Inferior parietal cortex (tissue), 1 donor: ENCODE measurements at regions not wholly inside any gene's neighbourhood (a gene's known extent, or its start where the extent isn't known, plus 50 kb on each side); places are given as distances from the start of the nearest gene placed in this dataset.

Experiments
- DNase-seq: peaks from one replicate; pipeline ENCODE4 v3.0.0-alpha.2; 2016; ENCODE audit errors: extremely low spot score

DNA sequence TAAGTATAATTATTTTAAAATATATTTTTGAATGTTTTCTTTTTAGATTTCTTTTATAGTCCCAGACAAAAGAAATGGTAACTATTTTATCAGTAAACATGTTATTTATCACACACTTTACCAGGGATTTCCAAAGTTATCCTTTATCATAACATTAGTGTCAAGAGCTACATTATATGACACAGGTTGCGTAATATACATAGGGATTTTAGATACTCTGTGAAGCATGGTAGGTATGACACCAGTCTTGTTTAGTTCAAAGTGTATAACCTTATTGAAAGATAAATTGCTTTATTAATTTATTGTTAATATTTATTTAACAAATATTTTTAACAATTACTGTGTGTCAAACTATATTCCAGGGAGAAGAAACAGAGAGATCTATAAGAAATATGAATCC lies 163.3 kb upstream of the PABPC4L start:
- DNase-seq, result no peak

DNA sequence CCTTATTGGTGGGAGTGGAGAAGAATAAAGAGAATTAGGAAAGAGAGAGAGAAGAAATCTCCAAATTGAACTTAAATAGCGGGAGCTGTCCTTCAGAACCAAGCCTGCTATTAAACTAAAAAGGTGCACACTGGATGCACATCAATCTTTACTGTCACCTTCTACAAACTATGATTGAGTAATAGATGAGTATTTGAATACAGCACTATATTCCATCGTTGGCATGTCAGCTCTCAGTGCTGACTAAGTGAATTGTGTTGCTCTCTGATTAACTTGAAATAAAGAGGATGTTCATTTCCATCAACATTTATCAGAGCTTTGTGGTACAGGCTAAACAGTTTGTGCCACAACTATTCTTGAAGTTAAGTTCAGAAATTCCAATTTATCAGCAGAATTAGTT lies 143.7 kb upstream of the PABPC4L start:
- no peak for DNase-seq

GRCh38 chr4:134343656-134344055 lies 142.1 kb upstream of the PABPC4L start:
- no peak for DNase-seq

DNA sequence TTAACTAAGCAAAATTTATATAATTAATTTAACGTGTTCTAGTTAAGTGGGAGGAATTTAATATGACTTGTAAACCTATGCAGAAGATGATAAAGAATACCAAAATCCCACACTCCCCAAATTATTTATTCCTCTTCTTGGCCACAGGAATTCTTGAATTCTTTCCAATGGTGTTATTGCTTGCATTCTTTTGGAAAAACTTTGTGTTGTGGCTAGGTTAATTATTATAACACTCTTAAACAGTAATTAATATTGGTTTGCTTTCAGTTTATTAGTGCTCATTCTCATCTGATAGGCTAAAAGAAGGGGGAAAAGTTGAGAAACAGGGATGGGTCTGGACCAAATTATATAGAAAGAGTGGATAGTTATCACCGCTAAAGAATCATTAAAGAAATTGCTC lies 141.5 kb upstream of the PABPC4L start:
- DNase-seq, result no peak

GRCh38 chr4:134337574-134337973 lies 136.0 kb upstream of the PABPC4L start:
- DNase-seq, result no peak

- no peak for DNase-seq
These were observed 127.2 kb upstream of the PABPC4L start for GRCh38 chr4:134328741-134329140.

GRCh38 chr4:134327274-134328122 lies 125.9 kb upstream of the PABPC4L start:
- no peak for DNase-seq

DNA sequence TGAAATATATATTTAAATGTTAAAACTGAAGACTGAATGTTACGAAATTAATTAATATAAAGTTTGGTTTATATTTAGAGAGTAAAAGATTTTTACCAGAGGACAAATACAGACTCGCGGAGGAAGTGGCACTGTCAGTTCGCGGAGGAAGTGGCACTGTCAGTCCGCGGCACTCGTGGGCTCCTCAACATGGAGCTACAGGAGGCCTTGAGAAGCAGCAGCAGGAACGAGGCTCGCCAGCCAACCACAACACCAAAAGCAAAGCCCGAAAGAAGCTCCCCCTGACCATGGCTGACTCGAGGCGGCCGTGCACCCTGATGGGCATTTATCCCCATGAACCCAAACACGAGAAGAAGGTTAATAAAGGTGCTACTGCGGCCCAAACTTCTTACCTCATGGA lies 125.3 kb upstream of the PABPC4L start:
- no peak for DNase-seq

- no peak for DNase-seq
These were observed 122.6 kb upstream of the PABPC4L start for GRCh38 chr4:134324179-134324578.

DNA sequence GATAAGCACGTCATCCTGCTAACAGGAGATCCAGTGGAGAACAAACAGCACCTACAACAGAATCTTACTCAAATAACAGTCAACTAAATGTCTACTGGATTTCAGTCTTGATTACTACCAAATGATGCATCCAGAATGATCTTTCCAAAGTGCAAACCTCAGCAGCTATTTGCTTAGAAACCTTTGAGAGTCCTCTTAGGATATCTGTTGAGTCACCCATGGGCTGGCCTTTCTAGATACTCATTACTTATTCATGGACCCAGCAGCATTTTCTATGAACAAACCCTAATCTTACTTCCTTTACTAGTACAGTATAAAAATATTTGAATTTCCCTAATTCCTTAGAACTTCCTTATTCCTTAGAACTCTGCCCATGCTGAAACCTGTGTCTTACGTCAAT lies 118.5 kb upstream of the PABPC4L start:
- DNase-seq, result no peak

DNA sequence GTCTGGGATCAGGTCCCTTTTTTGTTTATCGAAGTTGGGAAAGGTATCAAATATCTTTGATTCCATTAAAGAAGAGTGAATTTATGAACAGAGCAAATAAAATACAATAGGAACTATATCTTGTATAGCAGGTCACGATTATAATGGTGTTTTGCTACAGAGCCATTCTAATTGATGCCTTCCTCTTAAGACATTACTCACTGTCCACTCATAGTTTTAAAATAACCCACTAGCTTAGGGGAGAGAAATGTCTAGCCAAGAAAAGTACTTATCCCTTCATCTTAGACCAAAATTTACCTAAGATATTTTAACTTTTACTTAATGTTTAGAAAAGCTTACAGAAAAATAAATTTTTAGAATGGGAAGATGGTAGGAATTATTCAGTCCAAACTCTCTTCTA lies 112.0 kb upstream of the PABPC4L start:
- no peak for DNase-seq

DNA sequence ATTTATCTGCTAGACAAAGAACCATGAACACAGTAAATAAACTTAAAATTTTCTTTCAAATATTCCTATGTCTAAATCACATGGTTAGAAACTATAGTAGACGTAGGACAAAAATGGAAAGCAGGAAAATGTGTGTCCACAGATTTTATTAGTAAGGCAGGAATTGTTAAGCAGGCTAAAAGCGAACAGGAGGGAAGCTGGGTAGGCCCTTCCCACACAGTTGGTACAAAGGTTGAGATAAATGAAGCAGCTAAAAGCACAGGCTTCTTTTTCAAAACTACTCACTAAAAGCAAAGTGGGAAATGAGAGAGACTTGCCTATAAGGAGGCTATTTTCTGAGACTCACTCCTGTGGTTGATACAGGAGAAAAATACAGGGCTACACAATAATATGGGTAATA lies 108.1 kb upstream of the PABPC4L start:
- DNase-seq, result no peak

DNA sequence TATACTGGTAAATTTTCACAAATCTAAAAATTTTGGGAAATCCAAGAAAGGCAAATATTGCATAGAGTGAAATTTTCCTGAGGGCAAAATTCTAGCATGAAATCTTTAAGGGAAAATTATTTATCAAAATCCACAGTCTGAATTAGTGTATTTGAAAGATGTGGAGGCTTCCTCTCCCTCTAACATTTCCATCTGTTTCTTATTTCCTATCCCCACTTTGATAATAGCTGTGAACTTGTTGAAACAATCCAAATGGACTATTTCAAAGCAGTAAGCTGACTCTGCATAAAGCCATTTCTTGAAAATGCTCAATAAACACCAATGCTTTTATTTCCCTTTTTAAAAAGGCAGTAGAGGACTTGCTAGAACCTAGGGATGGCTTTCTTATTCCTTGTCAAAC lies 107.3 kb upstream of the PABPC4L start:
- no peak for DNase-seq

- DNase-seq, result no peak
These were observed 96.7 kb upstream of the PABPC4L start for GRCh38 chr4:134298313-134298712.

DNA sequence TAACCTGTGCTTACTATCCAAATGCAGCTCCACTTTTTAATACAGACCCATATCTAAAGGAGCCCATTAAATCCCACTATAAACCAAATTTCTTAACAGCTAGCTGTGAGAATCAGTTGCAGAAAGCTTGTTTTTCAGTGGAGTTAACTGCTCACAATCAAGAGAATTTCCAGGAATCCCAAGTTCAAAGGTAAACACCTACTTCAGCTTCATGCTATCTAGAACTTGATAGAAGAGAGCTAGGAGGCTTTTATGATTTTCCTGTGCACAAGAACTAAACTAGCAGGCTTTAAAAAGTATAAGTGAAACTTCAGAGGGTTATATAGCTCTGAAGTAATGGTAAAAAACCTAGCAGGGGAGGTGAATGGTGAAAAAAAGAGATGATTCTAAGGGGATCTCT lies 96.2 kb upstream of the PABPC4L start:
- DNase-seq, result no peak

DNA sequence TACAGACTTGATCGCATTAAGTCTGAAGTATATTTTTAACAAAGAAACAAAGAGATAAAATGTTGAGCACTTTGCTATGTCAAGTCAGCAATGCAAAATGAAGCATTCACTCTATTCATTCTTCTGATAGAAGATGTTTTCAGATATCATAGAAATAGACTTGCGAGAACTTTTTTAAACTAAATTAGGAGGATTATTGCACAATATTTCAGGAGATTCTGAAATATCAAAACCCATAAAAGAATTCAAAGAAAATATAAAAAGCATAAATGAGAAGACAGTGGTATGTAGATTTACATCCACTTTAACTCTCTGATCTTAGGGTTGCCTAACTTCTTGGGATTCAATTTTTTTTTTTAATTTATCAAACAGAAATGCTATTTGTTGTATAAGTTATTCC lies 81.1 kb upstream of the PABPC4L start:
- no peak for DNase-seq

GRCh38 chr4:134278675-134279074 lies 77.1 kb upstream of the PABPC4L start:
- DNase-seq, result no peak

GRCh38 chr4:134276476-134276875 lies 74.9 kb upstream of the PABPC4L start:
- no peak for DNase-seq

DNA sequence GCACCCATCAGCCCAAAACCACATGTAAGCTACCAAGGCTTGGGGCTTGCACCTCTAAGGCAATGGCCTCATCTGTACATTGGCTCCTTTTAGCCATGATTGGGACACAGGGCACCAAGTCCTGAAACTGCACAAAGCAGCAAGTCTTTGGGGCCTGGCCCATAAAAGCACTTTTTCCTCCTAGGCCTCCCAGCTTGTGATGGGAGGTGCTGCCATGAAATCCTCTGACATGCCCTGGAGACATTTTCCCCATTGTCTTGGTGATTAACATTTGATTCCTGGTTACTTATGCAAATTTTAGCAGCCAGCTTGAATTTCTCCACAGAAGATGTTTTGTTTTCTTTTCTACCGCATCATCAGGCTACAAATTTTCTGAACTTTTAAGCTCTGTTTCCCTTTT lies 58.5 kb upstream of the PABPC4L start:
- DNase-seq, result no peak
